ENCODE measurements at regions not wholly inside any gene's neighbourhood (a gene's known extent, or its start where the extent isn't known, plus 50 kb on each side); places are given as distances from the start of the nearest gene placed in this dataset.
"Not testable (repeated sequence)": the region's sequence is repeated elsewhere in the genome, so short reads cannot be mapped to it uniquely, and the experiment has no call there.

DNA sequence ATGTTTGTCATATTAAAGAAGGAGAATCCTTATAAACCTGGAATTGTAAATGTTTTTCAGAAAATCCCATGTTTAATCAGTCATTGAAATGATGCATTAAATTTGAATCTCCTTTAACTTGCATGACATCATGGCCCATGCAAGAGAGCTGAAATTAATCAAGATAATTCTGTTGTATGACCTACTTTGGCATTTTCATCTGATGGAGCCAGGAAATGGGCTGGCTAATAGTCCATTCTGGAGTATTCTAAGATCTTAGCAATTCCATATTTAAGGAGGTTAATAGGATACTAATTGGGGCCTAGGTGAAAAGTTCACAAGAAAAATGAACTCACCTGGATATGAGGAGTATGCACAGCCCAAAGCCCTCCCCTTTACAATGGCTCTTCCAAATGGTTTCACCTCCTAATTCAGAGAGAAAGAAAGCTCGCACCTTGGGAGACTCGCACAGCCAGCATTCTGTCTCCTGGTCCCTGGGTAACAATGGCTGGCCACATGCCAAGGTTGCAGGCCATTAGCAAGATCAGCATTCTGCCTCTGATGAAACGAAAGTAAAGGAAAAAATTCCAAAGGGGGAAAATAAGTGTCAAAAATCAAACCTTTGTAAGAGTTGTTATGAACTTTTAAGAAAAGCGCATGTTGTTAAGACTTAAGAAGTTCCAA is 786.4 kb downstream of the MCTP2 start:
- DNase-seq (ENCODE audit: low spot score) = no peak

DNA sequence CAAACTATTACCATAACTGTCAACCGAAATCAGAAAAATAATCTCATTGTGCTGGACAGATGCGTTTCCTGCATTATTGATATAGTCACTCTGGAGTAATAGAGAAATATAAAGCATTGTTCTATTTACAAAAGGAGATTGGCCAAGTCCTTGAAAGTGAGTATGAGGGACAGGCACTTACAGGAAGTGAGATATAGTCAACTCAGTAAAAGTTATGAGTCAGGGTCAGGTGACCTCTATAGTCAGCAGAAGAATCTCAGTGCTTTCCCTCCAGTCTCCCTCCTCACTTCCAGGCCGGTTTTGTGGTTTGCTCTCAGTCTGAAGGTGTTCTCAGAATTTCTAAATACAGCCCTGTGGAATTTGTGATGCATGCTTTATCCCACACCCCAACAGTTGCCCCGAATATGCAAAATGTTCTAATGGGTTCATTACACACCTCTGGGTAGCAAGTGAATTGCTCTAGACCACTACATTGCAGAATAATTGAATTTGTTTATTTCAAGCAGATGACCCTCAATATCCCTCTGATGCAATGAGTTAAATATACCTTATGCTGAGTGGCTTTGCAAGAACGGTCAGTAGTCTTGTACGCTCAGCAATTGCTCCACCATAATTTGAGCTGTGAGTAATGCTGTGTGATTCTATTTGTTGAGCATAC is 787.7 kb downstream of the MCTP2 start:
- DNase-seq (ENCODE audit: low spot score) = no peak

DNA sequence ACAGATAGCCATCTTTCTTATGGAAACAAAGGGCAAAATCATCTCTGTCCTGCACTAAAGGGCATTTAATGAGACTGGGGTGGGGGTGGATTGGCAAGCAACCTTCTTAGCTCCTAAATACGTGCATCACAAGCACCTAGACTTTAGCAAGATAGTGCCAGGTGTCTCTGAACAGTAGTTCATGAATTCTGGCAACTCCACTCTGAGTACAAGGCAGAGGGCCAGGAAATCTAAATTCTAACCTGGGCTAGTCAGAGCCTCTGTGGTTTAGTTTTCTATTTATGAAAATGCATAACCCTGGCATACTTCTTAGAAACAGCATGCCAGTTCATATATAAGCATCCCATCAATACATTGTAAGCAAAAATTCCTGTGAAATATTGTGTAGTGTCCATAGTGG is 788.5 kb downstream of the MCTP2 start:
- DNase-seq (ENCODE audit: low spot score) = no peak

DNA sequence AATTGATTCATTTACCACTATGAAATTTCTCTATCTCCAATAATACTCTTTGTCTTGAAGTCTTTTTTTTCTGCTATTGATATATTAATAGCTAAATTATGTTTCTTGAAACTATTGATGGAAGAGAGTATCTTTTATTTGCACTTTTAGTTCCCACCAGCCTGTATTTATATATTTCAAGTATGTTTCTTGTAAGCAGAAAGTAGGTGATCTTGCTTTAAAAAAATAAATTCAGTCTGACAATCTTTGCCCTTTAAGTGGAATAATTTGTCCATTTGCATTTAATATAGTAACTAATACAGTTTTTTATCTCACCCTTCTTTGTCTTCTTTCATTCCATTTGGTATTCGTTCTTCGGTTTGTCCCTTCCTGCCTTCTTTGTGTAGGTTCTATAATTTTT is 790.5 kb downstream of the MCTP2 start:
- no peak for DNase-seq (ENCODE audit: low spot score)

DNA sequence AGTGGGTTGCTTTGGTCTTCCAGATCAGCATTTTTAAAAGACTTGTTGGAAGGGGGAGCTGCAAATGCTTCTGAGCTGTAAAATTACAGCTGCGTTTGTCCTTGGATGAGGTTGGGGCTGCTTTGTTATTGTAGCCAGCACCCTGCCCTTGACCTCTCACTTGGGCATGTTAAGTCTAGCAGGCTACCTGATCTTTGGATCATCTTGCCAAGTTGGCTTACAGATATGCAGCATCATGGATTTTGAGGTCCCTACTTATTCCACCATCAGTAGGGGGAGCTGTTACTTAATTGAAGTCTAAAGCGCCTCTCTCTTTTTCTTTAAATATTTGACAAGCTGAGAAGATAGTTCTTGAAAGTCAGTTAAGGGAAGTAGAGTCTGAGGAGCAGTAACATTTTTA is 793.0 kb downstream of the MCTP2 start:
- DNase-seq (ENCODE audit: low spot score) = peak; percentile 6

DNA sequence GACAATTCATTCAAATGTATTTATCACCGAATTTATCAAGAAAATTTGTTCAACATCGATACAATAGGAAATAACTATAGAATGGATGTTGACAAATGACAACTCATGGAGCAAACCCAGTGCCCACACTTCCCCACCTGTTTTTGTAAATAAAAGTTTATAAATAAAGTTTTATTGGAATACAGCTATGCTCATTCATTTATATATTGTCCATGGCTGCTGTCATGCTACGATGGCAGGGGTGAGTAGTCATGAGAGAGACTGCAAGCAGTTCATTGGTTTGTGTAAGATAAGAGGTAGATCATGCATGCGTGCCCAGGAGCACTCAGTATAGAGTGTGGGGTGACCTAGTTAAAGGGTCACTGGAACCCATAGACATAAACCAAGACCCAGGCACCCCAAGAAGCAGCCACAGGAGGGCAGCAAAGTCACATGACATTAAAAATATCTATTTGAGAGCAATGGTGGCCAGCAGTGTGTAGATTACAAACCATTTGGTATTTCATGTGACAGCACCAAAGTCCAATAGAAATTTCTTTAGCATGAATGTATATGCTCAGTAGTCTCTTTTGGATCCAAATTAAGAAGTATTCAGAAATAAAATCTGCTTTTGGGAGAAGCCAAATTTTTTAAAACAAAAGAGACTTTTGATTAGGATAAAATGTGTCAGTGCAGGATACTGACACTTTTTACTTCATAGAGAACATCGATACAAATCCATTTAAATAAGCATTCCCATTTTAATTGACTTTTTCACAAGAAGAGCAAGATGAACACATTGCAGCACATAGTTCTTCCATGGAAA is 794.8 kb downstream of the MCTP2 start:
- DNase-seq (ENCODE audit: low spot score) = no peak

DNA sequence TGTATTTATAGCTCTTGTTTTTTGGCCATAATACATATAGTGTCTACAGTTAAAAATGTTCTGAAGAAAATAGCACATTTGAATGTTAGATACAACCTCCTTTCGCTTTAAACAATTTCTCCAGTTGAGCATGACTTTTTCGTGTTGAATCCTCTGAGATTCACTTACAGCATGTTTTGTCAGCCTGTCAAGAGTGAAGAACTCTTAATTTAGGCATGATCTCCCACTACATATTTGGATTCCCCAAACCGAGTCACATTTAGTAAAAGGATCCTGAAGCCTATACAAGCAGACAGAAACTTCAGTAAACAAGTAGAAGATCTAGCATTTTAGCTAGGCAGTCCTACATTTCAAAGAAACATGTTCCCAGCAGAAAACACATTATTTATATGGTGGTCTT is 796.6 kb downstream of the MCTP2 start:
- no peak for DNase-seq (ENCODE audit: low spot score)

DNA sequence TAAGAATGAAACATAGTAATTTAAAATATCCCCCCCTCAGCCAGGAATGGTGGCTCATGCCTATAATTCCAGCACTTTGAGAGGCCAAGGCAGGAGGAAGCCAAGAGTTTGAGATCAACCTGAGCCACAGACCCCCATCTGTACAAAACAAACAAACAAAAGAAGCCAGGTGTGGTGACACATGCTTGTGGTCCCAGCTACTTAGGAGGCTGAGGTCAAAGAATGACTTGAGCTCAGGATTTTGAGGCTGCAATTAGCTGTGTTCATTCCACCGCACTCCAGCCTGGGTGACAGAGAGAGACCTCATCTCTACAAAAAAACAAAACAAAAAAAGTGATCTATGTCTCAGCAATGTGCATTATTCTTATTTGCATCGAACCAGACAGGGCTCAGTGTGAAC is 800.8 kb downstream of the MCTP2 start:
- DNase-seq (ENCODE audit: low spot score) = no peak

DNA sequence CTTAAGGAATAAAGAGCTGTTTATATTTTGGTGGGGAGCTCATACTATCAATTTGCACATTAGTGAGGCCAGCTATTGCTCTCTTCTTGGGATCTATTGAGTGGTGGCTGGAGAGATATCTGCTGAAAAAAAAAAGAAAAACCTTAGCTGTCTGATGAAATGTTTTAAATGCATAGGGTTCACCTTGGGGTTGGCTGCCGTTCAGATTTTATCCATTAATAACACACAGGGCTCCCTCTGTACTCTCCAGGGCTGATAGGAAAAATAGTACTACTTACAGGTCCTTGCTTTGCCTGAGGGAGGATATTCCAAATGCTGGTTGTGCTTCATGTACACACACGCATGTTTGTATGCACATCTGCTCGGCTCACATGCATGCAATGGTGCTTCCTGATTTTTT is 803.7 kb downstream of the MCTP2 start:
- no peak for DNase-seq (ENCODE audit: low spot score)

DNA sequence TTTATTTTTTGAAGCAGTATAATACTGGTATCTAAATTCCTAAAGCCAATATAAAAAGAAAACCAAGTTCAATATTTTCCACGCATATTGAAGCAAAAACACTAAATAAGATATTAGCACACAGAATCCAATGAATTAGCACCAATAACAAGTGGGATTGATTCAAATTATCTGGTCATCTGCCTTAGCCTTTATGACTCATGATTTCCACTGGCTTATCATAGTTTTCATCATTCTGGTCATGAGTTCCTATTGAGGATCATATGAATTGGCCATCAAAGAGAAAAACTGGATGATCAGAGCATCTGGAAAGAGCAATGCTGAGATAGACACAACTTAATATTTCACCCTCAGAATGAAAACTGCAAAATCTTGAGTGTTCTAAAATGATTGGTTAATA is 809.9 kb downstream of the MCTP2 start:
- no peak for DNase-seq (ENCODE audit: low spot score)

DNA sequence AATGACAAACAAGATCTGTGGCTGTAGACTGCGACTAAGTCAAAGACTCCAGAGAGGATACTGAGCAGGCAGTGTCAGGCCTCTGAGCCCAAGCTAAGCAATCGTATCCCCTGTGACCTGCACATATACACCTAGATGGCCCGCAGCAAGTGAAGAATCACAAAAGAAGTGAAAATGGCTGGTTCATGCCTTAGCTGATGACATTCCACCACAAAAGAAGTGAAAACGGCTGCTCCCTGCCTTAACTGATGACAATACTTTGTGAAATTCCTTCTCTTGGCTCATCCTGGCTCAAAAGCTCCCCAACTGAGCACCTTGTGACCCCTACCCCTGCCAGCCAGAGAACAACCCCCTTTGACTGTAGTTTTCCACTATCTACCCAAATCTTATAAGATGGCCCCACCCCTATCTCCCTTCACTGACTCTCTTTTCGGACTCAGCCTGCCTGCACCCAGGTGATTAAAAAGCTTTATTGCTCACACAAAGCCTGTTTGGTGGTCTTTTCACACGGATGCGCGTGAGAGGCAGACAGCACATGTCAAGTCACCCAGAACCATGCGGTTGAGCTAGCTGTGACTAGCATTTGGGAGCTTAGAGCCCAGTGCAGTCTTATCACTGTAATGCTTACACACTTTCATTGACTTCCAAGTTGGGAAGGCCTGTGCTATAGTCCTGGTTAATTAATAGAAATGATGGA is 812.0 kb downstream of the MCTP2 start:
- DNase-seq (ENCODE audit: low spot score) = not testable (repeated sequence)

DNA sequence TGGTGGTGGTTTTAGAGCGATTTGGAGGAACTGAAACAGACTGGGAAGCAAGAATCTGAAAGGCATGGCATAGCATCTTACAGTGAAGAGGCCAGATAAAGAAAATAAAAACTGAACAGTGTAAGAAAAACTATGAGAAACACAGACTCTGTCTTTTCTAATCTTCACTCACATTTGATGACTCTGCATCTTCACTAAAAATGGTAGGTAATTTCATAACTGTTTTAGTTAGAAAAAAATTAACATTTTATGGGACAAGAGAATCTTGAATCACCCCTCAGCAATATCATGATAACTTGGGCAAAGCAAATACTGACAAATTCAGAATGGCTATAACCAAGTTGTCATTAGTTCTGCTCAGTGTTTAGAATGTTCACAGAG is 812.6 kb downstream of the MCTP2 start:
- no peak for DNase-seq (ENCODE audit: low spot score)

DNA sequence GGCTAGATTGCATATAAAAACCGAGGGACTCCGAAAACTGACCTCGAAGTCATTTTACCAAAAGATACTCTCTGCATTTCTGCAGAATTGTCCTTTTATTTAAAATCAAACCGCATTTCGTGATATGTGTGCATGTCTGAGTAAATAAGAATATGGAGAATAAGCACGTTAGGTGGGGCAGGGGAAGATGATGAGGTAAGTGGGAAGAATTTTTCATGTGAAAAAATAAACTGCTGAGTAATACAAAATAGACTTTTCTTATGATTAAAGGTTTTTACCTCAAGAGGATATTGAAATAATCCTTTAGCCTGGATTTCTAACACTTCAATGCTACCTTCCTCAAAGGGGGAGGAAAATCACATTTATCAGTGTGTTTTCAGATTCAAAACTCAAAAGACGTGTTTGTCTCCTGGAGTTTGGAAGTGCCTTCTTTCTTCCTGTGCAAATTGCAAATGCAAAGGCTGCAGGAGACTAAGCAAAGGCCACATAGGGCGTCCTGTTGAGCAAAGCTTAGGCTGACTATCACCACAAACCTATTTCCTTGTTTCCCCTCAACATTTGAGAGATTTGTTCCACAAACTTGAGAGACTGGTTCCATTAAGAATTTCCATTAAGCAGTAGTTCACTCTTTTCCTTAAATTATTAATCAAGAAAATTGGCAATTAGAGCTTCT is 813.5 kb downstream of the MCTP2 start:
- no peak for DNase-seq (ENCODE audit: low spot score)

DNA sequence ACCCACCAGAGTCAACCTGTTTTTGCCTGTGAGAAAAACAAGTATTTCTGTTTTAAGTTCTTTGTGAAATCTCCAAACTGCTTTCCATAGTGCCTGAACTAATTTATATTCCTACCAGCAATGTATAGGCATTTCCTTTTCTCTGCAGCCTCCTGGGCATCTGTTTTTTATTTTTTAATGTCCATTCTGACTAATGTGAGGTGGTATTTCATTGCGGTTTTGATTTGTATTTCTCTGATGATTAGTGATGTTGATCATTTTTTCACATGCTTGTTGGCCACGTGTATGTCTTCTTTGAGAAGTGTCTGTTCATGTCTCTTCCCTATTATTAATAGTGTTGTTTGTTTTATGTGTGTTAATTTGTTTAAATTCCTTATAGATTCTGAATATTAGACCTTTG is 820.5 kb downstream of the MCTP2 start:
- DNase-seq (ENCODE audit: low spot score) = no peak

DNA sequence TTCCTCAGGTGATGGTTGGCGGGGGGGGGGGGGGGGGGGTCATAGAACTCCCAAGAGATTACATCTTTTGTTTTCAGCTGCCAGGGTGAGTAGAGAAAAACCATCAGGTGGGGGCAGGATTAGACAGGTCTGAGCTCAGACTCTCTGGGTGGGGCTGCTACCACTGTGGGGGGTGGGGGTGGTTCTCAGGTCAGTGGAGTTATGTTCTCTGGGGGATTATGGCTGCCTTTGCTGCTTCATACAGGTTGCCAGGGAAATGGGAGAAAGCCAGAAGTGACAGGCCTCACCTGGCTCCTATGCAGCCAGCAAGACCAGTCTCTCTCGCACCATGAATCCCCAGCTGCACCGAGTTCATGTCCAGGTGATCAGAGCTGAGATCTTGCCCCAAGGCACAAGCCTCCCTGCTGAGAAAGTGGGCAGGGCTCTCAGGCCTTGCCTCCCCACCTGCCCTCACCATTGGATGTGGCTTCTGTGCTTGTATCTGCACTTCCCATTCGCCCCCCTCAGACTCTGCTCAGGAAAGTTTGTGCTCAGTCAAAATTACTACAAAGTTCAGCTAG is 828.1 kb downstream of the MCTP2 start:
- DNase-seq (ENCODE audit: low spot score) = no peak

DNA sequence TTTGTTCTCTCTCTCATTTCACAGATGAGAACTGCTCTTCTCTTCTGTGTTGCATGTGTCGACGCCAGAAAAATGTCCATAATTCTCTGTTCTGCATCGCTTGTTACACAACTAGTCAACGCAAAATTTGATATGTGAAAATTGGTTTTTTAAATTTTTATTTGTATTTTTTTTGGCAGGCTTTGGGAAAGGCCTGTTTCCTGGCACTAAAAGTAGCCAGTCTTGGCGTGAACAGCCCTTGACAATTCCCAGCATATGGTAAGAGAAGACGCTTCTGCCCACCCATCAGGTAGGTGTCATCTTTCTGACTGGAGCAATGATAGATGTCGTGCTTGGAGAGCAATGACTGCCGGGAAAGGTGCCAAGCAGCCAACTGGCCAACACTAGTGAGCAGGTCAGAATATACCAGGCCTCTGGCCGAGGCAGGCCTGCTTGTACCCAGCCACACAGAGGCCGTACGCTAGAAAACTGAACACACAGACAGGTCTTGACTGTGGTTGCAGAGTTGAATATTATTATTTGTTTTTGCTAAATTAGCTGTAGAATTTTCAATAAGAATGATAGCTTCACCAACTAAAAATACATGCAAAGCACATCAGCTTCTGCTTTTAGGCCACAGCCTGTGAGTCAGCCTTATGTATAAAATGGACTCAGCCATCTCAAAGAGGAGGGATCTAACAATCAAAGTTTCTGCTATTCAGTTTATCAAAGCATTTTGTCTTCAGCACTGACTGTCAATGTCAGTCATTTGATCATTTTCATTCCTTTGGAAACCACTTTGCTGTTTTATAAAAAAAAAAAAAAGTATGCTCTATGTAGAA is 837.5 kb downstream of the MCTP2 start:
- DNase-seq (ENCODE audit: low spot score) = peak; percentile 98

DNA sequence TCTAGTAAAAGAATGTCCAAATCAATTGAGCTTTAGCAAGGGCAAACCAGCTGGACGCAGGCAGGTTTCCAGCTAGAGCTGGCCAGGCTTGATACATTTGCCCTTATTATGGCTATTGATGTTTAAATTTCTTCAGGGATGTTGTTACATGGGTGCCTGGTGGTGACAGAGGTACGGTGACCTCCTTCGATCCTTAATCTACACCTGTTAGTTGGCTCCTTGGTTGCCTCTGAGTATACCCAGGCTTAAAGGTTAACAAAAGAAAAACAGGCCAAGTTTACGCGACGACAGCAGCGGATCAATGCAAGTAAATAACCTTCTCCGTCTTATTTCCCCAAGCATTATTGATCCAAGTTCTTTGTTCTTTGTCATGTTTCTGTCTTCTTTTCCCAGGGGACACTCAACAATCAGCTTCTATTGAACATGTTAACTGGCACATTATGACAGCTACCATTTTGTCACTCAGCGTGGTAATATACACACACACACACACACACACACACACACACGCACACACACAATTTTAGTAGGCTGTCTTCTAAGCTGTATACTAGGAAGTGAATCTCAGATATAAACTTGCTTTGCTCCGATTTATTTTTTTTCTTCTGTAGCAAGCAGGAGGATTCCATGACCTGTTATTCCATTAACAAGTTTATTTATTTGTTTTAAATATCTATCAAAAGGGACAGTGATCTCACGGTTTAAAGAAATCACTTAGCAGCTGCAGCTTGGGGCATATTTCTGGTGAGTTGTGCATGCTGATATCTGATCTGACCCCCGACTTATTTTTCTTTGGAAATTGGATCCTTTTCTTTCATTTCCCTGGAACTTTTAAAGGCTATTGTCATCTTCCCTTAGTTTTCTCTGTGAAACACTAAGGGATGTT is 844.7 kb downstream of the MCTP2 start:
- DNase-seq (ENCODE audit: low spot score) = no peak

DNA sequence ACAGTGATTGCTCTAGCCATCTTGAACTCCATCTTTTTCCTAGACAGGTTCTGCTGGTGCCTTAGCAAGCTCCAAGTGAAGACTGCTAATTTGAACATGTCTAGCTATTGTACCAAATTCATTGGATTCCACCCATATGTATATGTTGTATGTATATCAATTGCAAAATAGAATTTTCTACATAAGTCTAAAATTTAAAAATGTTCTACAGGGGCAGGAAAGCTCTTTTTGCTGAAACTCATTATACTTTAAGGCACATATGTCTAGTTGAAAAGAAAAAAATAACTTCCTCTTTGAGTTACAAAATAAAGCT is 845.3 kb downstream of the MCTP2 start:
- no peak for DNase-seq (ENCODE audit: low spot score)

DNA sequence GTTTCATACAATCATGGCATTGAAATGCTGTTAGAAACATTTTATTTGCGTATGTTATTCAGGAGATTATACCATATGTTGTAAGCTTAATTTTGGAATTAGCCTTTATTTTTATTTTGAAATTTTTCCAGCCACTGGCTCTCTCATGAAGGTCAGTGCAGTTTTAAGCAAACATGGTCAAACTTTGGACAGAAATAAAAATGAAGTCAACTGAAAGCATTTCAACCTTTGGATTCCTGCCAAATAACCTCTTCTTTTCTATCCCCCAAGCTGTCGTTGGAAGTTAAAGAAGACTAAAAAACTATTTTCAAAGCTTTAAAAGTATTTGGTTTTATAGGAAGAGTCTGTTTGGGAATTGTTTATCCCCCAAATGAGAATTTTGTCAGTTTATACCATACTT is 846.6 kb downstream of the MCTP2 start:
- no peak for DNase-seq (ENCODE audit: low spot score)

DNA sequence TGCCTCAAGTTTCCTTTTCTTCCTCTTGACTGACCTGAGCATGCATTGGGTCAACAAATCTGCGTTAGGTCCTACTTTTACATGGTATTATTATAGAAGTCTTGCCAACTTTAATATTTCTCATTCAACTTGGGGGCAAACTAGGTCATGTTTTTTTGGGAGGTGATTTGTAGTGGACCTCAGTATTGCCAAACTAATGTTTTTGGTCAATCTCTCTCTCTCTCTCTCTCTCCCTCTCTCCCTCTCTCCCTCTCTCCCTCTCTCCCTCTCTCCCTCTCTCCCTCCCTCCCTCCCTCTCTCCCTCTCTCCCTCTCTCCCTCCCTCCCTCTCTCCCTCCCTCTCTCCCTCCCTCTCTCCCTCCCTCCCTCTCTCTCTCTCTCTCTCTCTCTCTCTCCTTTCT is 848.9 kb downstream of the MCTP2 start:
- DNase-seq (ENCODE audit: low spot score) = not testable (repeated sequence)
